ENCODE measurements at regions not wholly inside any gene's neighbourhood (a gene's known extent, or its start where the extent isn't known, plus 50 kb on each side); places are given as distances from the start of the nearest gene placed in this dataset.
"Not testable (repeated sequence)": the region's sequence is repeated elsewhere in the genome, so short reads cannot be mapped to it uniquely, and the experiment has no call there.

DNA sequence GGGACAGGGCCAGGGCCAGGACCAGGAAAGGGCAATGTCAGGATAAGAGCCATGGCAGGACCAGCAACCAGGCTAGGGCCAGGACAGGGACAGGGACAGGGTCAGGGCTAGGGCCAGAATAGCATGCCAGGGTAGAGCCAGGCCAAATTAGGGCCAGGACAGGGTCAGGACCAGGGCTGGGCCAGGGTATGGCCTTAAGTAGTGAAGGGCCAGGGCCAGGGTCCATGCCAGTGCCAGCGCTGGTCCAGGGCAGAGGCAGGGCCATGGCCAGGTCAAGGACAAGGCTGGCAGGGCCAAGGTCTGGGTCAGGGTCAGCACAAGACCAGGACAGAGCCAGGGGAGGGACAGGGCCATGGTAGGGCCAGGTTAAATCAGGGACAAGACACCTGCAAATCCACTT, 405.4 kb downstream of the ZNF33B start:
- H3K4me3 ChIP-seq; H3K36me3 ChIP-seq; DNase-seq (ENCODE audit: low spot score in 2 of 2); H3K27ac ChIP-seq; intact Hi-C loops (cut with DNase I; ENCODE audit: low total_unique reads); H3K9me3 ChIP-seq; H3K4me1 ChIP-seq; H3K27me3 ChIP-seq: not testable (repeated sequence)

DNA sequence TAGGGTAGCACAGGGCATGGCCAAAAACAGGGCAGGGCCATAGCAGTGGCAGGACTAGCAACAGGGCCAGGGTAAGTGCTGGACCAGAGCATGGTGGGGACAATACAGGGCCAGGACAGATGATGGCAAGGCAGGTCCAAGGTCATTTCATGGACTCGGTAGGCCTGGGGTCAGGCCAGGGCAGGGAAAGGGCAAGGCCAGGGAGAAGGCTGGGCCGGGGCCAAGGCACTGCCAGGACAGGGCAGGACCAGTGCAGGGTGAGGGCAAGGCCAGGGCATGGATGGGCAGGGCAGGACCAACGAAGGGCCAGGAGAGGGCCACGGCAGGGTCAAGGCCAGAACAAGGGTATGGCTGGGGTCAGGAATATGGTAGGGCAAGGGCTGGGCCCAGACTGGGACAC, 407.6 kb downstream of the ZNF33B start:
- H3K27ac ChIP-seq; H3K27me3 ChIP-seq; DNase-seq (ENCODE audit: low spot score in 2 of 2); H3K4me3 ChIP-seq; H3K4me1 ChIP-seq; intact Hi-C loops (cut with DNase I; ENCODE audit: low total_unique reads); H3K9me3 ChIP-seq; H3K36me3 ChIP-seq: not testable (repeated sequence)

DNA sequence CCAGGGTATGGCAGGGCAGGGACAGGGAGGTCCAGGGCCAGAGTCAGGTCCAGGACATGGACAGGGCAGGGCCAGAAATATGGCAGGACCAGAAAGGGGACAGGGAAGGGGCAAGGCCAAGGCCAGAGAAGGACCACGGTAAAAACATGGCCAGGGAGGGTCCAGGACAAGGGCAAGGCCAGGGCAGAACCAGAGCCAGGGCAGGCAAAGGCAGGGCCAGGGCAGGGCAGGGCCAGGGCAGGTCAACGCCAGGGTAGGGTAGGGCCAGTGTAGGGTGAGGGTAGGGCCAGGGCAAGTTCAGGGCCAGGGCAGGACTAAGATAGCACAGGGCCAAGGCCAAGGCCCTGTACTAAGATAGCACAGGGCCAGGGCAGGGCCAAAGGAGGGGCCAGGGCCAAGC, 408.3 kb downstream of the ZNF33B start:
- H3K4me1 ChIP-seq; H3K27ac ChIP-seq; H3K27me3 ChIP-seq; intact Hi-C loops (cut with DNase I; ENCODE audit: low total_unique reads); H3K4me3 ChIP-seq; H3K9me3 ChIP-seq; H3K36me3 ChIP-seq; DNase-seq (ENCODE audit: low spot score in 2 of 2): not testable (repeated sequence)

DNA sequence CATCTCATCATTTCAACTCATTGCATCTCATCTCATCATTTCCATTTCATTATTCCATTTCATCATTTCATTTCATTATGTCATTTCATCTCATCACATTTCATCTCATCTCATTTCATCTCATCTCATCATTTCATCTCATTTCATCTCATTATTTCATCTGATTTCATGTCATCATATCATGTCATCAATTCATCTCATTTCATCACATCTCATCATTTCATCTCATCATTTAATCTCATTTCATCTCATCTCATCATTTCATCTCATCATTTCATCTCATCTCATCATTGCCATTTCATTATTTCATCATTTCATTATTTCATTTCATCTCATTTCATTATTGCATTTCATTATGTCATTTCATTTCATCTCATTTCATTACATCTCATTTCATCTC, 410.5 kb downstream of the ZNF33B start:
- H3K36me3 ChIP-seq; intact Hi-C loops (cut with DNase I; ENCODE audit: low total_unique reads): not testable (repeated sequence)

DNA sequence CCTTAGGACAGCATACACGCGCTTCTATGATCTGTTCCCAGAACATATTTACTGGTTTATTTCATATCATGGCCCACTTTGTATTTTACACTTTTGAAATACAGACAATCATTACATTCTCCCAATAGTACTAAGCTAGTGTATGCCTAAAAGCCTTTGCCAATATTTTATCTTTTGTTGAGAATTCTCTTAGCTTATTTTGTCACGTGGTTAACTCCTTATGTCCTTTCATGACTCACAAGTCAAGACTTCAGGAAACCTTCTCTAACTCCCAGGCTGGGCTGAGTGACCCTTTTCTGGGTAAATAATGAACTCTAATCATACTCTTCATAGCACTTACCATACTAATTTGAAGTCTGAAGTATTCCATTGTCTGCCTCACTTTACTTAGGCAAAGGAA, 444.8 kb downstream of the ZNF33B start:
- H3K9me3 ChIP-seq; H3K4me1 ChIP-seq; H3K27me3 ChIP-seq; H3K36me3 ChIP-seq; intact Hi-C loops (cut with DNase I; ENCODE audit: low total_unique reads); DNase-seq (ENCODE audit: low spot score in 2 of 2); H3K4me3 ChIP-seq; H3K27ac ChIP-seq: not testable (repeated sequence)

More for the DNA sequence above, 410.5 kb downstream of the ZNF33B start:
- not testable (repeated sequence) for H3K27ac ChIP-seq; H3K4me1 ChIP-seq; H3K4me3 ChIP-seq; H3K27me3 ChIP-seq; DNase-seq (ENCODE audit: low spot score in 2 of 2); H3K9me3 ChIP-seq

DNA sequence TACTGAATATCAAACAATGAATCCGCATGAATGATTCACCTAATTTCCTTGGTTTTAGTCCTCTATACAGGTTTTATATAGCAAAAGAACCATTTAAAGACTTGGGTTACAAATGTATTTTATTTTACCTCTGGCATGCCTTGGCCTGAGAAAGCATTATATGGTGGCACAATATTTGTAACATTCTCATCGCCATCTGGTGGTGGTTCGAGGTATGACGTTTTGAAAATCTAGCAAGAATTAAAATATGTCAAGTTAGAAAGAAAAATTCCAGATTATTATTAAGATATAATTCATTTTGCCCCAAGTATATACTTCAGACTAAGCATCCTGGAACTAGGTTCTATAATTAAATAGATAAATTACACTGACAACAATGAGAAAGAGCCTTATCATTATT, 445.9 kb downstream of the ZNF33B start:
- H3K4me3 ChIP-seq; intact Hi-C loops (cut with DNase I; ENCODE audit: low total_unique reads); DNase-seq (ENCODE audit: low spot score in 2 of 2); H3K4me1 ChIP-seq; H3K36me3 ChIP-seq; H3K9me3 ChIP-seq; H3K27me3 ChIP-seq; H3K27ac ChIP-seq: not testable (repeated sequence)
- TF ChIP-seq, protein P1, sequence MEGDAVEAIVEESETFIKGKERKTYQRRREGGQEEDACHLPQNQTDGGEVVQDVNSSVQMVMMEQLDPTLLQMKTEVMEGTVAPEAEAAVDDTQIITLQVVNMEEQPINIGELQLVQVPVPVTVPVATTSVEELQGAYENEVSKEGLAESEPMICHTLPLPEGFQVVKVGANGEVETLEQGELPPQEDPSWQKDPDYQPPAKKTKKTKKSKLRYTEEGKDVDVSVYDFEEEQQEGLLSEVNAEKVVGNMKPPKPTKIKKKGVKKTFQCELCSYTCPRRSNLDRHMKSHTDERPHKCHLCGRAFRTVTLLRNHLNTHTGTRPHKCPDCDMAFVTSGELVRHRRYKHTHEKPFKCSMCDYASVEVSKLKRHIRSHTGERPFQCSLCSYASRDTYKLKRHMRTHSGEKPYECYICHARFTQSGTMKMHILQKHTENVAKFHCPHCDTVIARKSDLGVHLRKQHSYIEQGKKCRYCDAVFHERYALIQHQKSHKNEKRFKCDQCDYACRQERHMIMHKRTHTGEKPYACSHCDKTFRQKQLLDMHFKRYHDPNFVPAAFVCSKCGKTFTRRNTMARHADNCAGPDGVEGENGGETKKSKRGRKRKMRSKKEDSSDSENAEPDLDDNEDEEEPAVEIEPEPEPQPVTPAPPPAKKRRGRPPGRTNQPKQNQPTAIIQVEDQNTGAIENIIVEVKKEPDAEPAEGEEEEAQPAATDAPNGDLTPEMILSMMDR (IDR thresholded peaks at IDR 0.05) = peak in 2 of 3 donors; percentile 22 to 34

DNA sequence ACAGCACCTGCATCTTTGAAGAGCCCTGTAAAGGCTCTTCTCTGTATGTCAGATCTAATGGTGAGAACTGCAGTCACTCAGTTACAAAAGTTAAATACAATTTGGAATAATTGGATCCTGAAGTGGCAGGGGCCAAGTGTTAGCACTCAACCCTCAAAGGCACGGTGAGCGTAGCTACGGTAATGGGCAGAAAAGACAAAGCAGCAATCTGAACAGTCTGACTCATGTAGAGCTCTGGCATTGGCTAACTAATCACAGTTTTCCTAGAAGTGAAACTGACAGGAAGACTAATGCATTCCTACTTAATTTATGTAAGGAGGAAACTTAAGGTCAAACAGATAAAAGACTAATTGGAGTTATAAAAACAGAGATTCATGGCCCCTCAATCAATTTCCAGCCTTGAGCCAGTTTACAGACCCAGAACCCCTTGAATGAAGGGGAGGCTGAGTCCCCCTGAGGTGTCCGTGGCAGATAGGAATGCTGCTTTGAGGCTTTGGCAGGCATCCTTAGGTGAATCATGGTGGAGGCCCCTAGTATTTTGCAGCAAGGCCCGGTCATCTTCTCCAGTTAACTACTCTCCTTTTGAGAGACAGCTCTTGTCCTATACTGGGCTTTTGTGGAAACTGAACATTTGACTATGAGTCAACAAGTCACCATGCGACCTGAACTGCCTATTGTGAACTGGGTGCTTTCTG, 450.7 kb downstream of the ZNF33B start:
- DNase-seq (ENCODE audit: low spot score in 2 of 2); H3K4me1 ChIP-seq; H3K9me3 ChIP-seq; H3K27ac ChIP-seq; H3K27me3 ChIP-seq; H3K4me3 ChIP-seq; intact Hi-C loops (cut with DNase I; ENCODE audit: low total_unique reads); H3K36me3 ChIP-seq: not testable (repeated sequence)

DNA sequence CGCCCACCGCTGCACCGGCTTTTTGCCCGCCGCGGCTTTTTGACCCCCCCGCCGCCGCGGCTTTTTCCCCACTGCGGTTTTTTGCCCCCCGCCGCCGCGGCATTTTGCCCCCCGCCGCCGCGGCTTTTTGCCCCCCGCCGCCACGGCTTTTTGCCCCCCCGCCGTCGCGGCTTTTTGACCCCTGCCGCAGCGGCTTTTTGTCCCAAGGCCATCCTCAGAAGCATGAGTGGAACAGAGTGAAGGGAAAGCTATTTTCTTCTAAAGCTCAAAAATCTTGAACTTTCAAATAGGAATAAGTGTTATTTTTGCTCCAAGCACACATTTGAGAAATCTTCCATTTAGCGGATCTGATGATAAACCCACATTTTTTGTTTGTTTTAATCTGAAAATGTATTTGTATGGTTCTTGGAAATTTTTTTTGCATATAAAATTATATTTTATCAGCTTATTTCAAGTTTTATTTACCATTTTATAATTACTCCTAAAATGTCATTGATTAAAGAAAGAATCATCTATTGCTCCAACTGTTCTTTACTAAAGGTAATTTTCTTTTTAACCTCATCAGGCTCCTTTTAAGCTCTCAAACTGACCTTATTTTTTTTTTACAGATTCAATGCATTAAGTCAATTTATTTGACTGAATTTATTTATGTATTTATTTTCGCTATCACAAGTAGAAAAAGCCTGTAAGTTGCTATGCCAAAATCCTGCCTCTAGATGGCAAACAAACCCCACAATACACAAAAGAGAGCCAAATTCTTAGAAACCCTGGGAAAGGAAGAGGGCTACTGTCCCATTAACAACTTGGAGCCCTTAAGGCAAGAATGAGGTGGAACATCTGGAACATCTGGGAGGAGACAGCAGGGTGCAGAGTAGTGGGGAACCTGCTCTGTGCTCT, 460.3 kb downstream of the ZNF33B start:
- TF ChIP-seq, protein P1 (IDR thresholded peaks at IDR 0.05) = peak in 2 of 3 donors; percentile 31 to 46
- H3K4me1 ChIP-seq; H3K27me3 ChIP-seq; intact Hi-C loops (cut with DNase I; ENCODE audit: low total_unique reads); H3K27ac ChIP-seq; H3K36me3 ChIP-seq; DNase-seq (ENCODE audit: low spot score in 2 of 2); H3K4me3 ChIP-seq; H3K9me3 ChIP-seq: not testable (repeated sequence)

All from breast epithelium (tissue), 4 donors.